GM19463 (cell line): ENCODE measurements at regions not wholly inside any gene's neighbourhood (a gene's known extent, or its start where the extent isn't known, plus 50 kb on each side); places are given as distances from the start of the nearest gene placed in this dataset.
"Not testable (repeated sequence)": the region's sequence is repeated elsewhere in the genome, so short reads cannot be mapped to it uniquely, and the experiment has no call there.

Source experiments
- ATAC-seq: cut with Tn5 transposase; IDR thresholded peaks from one replicate; pipeline ENCODE4 v1.9.1; 2021; ENCODE audit warnings: mild to moderate bottlenecking, moderate library complexity; ENCODE audit not compliant: unreplicated experiment

- ATAC-seq: no peak
Measured at GRCh38 chr4:30868111-30868895, 148.1 kb downstream of the PCDH7 start.

- ATAC-seq: not testable (repeated sequence)
Measured at GRCh38 chr4:30869387-30869786, 149.2 kb downstream of the PCDH7 start.

GRCh38 chr4:30870513-30870912 is 150.3 kb downstream of the PCDH7 start:
- no peak for ATAC-seq

GRCh38 chr4:30875658-30876269 is 155.6 kb downstream of the PCDH7 start:
- ATAC-seq: no peak

- ATAC-seq: no peak
Measured at GRCh38 chr4:30879855-30880598, 159.9 kb downstream of the PCDH7 start.

- no peak for ATAC-seq
Measured at GRCh38 chr4:30881985-30882384, 161.8 kb downstream of the PCDH7 start.

GRCh38 chr4:30882443-30882842 is 162.3 kb downstream of the PCDH7 start:
- no peak for ATAC-seq

- ATAC-seq: no peak
Measured at GRCh38 chr4:30882995-30883675, 163.0 kb downstream of the PCDH7 start.

GRCh38 chr4:30901461-30902451 is 181.6 kb downstream of the PCDH7 start:
- ATAC-seq: no peak

GRCh38 chr4:30903502-30904214 is 183.5 kb downstream of the PCDH7 start:
- ATAC-seq: no peak

- ATAC-seq: no peak
Measured at GRCh38 chr4:30904215-30904555, 184.0 kb downstream of the PCDH7 start.

GRCh38 chr4:30904588-30904987 is 184.4 kb downstream of the PCDH7 start:
- ATAC-seq: no peak

GRCh38 chr4:30912098-30912714 is 192.0 kb downstream of the PCDH7 start:
- ATAC-seq: no peak

GRCh38 chr4:30916337-30917274 is 196.4 kb downstream of the PCDH7 start:
- ATAC-seq: no peak

GRCh38 chr4:30917946-30918345 is 197.8 kb downstream of the PCDH7 start:
- ATAC-seq: no peak

GRCh38 chr4:30919458-30919857 is 199.3 kb downstream of the PCDH7 start:
- ATAC-seq: no peak

- ATAC-seq: no peak
Measured at GRCh38 chr4:30920043-30920442, 199.9 kb downstream of the PCDH7 start.

- ATAC-seq: no peak
Measured at GRCh38 chr4:30922625-30923024, 202.5 kb downstream of the PCDH7 start.
